ENCODE measurements at regions not wholly inside any gene's neighbourhood (a gene's known extent, or its start where the extent isn't known, plus 50 kb on each side); places are given as distances from the start of the nearest gene placed in this dataset.
"Not testable (repeated sequence)": the region's sequence is repeated elsewhere in the genome, so short reads cannot be mapped to it uniquely, and the experiment has no call there.

DNA sequence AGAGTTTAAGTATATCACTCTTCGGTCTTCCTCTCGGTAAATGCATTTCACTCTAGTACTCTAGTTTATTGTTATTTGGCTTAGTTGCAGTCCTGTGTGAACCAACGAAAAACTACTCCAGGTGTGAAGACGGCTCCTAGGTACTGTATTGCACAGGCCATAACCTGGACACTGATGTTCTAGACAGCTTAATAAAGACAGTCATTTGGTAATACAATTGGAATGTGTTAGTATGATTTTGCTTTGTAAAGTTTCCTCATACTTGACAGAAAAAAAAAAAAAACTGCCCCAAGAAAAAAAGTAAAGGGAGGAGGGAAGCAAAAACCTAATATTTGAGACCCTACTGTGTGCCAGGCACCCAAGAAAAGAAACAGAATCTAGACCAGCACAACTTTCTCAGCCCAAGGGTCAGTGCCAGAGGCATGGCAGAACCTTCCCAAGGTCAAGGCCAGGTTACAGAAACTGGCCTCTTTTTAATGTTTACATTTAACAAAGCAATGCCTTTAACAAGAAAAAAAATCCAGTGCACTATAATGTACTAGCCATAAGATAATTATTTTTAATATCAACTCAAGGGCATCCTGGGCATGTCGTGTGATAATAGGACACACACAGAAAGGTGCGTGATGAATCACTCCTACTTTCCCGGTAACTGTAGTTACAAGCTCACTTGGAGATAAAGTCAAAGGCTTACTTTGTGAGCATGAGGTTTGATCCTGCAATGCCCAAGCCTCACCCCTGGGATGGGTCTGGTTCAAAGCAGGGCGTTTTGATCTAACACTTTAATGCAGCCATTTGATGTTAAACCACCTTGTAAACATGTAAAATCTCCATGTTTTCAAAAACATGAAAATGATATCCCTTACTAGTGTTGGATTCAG, 110.6 kb downstream of the BMP4 start:
- H3K27me3 ChIP-seq (ENCODE audit: control insufficient read depth in 1 of 2, insufficient read depth in 2 of 2, low read length in 2 of 2): no peaks in the 10 kb centered on the region
- no peak overlapping the region for H3K27ac ChIP-seq (ENCODE audit: low read length)
- H3K9ac ChIP-seq (ENCODE audit: low read length in 2 of 2): no peak overlapping the region
- no peaks in the 10 kb centered on the region for H3K36me3 ChIP-seq (ENCODE audit: control insufficient read depth in 2 of 2, insufficient read depth in 2 of 2, low read length in 2 of 2)
- H3K9me3 ChIP-seq (ENCODE audit: control insufficient read depth in 2 of 2, low read length in 2 of 2): no peaks in the 10 kb centered on the region
- no peaks in the 10 kb centered on the region for H3K4me1 ChIP-seq (ENCODE audit: control insufficient read depth, insufficient read depth, low read length)
- no peak overlapping the region for H3K4me3 ChIP-seq (ENCODE audit: low read length in 2 of 2)

DNA sequence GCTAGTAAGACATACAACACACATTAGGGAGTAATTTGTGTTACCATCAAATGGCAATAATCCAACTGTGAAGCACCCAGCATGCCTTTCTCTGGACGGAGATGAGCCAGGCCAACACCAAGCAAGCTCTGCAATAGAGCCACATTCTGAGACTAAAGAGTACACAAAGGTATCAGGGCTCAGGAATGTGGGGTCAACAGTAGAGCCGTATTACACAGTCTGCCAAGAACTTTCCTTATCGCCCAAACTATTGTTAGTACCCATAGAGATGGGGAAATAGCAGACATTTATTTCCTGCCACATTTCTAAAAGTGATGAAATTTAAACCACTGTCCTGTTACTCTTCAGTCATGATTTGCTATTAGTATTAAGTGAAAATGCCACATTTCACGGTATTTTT, 113.7 kb downstream of the BMP4 start:
- Histone ChIP-seq H3K27me3 (ENCODE audit: control insufficient read depth in 1 of 2, insufficient read depth in 2 of 2, low read length in 2 of 2) (no peaks in the 10 kb centered on the region), H3K36me3 (ENCODE audit: control insufficient read depth in 2 of 2, insufficient read depth in 2 of 2, low read length in 2 of 2) (no peaks in the 10 kb centered on the region), H3K4me1 (ENCODE audit: control insufficient read depth, insufficient read depth, low read length) (no peaks in the 10 kb centered on the region), H3K9me3 (ENCODE audit: control insufficient read depth in 2 of 2, low read length in 2 of 2) (no peaks in the 10 kb centered on the region), H3K4me3 (ENCODE audit: low read length in 2 of 2) (no peak overlapping the region), H3K27ac (ENCODE audit: low read length) (no peak overlapping the region), H3K9ac (ENCODE audit: low read length in 2 of 2) (no peak overlapping the region)

DNA sequence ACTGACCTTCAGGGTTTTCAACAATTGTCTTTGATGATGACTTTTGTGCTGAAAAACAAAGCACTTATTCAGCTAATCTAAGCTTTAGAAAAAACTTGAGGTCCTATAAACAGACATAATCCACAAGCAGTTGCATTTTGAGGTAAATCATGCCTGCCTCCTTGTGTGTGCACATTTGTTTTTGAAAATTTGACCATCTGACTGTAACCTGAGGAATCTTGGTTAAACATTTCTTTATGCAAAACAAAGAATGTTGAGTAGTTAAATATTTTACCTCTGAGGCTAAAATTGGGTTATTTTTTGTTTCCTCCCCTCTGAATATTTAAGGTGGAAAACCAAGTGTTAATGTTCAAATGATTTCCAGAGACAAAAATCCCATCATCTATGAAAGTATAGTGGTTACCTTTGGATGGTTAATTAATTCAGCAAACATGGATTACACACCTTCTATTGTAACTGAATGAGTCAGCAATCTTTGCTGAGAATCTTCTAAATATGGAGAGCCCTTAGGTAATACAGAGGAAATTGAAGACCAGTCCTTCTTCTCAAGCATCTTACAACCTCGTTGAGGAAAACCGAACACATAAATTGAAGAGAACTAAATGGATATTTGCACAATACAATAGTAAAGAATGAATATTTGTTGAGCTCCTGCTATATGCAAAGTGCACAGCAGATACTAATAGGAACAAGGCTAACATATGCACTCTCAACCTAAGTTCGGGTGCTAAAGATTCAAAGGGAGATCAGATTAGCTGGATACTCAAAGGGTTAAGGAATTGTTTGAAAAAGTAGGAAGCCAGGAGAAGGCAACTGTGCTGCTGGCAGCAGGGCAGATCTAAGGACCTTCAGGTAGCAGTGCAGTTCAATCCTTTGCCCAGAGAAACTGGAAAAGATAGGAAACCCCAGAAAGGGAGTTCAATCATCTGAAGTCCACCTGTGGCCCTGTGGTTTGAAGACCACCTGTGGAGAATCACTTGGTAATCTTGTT, 115.2 kb downstream of the BMP4 start:
- Histone ChIP-seq H3K9ac (ENCODE audit: low read length in 2 of 2) (no peak overlapping the region), H3K4me1 (ENCODE audit: control insufficient read depth, insufficient read depth, low read length) (no peaks in the 10 kb centered on the region), H3K4me3 (ENCODE audit: low read length in 2 of 2) (no peak overlapping the region), H3K27ac (ENCODE audit: low read length) (no peak overlapping the region), H3K36me3 (ENCODE audit: control insufficient read depth in 2 of 2, insufficient read depth in 2 of 2, low read length in 2 of 2) (no peaks in the 10 kb centered on the region), H3K9me3 (ENCODE audit: control insufficient read depth in 2 of 2, low read length in 2 of 2) (no peaks in the 10 kb centered on the region), H3K27me3 (ENCODE audit: control insufficient read depth in 1 of 2, insufficient read depth in 2 of 2, low read length in 2 of 2) (no peaks in the 10 kb centered on the region)

DNA sequence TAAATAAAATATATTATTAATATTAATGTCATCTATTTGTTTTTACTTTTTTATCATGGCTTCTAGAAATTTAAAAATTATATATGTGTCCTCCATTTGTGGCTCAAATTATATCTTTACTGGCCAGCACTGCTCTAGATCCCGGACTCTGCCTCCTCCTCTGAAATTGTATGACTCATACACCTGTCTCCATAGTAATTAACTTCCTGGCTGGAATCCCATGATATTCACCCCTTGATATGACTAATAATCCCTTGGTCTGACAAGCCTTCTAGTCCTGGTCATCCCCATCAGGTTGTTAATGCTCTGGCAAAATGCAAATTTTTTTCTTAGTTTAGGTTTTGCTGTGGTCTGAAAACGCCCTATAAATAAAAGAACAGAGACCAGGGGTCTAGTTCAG, 116.2 kb downstream of the BMP4 start:
- no peaks in the 10 kb centered on the region for H3K9me3 ChIP-seq (ENCODE audit: control insufficient read depth in 2 of 2, low read length in 2 of 2)
- H3K27ac ChIP-seq (ENCODE audit: low read length): no peak overlapping the region
- H3K4me3 ChIP-seq (ENCODE audit: low read length in 2 of 2): no peak overlapping the region
- no peak overlapping the region for H3K9ac ChIP-seq (ENCODE audit: low read length in 2 of 2)
- H3K36me3 ChIP-seq (ENCODE audit: control insufficient read depth in 2 of 2, insufficient read depth in 2 of 2, low read length in 2 of 2): no peaks in the 10 kb centered on the region
- no peaks in the 10 kb centered on the region for H3K27me3 ChIP-seq (ENCODE audit: control insufficient read depth in 1 of 2, insufficient read depth in 2 of 2, low read length in 2 of 2)
- H3K4me1 ChIP-seq (ENCODE audit: control insufficient read depth, insufficient read depth, low read length): no peaks in the 10 kb centered on the region

- H3K9me3 ChIP-seq (ENCODE audit: control insufficient read depth in 2 of 2, low read length in 2 of 2): no peaks in the 10 kb centered on the region
- no peak overlapping the region for H3K27ac ChIP-seq (ENCODE audit: low read length)
- no peak overlapping the region for H3K9ac ChIP-seq (ENCODE audit: low read length in 2 of 2)
- H3K27me3 ChIP-seq (ENCODE audit: control insufficient read depth in 1 of 2, insufficient read depth in 2 of 2, low read length in 2 of 2): no peaks in the 10 kb centered on the region
- H3K4me1 ChIP-seq (ENCODE audit: control insufficient read depth, insufficient read depth, low read length): no peaks in the 10 kb centered on the region
- H3K36me3 ChIP-seq (ENCODE audit: control insufficient read depth in 2 of 2, insufficient read depth in 2 of 2, low read length in 2 of 2): no peaks in the 10 kb centered on the region
- H3K4me3 ChIP-seq (ENCODE audit: low read length in 2 of 2): no peak overlapping the region
Observed at GRCh38 chr14:53838374-53838773, 118.3 kb downstream of the BMP4 start.

DNA sequence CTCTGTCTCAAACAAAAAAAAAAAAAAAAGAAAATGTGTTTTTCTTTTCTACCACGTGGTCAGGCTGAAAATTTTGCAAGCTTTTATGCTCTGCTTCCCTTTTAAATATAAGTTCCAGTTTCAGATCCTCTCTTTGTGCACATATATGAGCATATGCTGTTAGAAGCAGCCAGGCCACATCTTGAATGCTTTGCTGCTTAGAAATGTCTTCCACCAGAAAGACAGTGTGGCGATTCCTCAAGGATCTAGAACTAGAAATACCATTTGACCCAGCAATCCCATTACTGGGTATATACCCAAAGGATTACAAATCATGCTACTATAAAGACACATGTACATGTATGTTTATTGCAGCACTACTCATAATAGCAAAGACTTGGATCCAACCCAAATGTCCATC, 119.0 kb downstream of the BMP4 start:
- not testable (repeated sequence) for H3K9ac ChIP-seq (ENCODE audit: low read length in 2 of 2); H3K27me3 ChIP-seq (ENCODE audit: control insufficient read depth in 1 of 2, insufficient read depth in 2 of 2, low read length in 2 of 2); H3K4me3 ChIP-seq (ENCODE audit: low read length in 2 of 2); H3K9me3 ChIP-seq (ENCODE audit: control insufficient read depth in 2 of 2, low read length in 2 of 2); H3K27ac ChIP-seq (ENCODE audit: low read length); H3K4me1 ChIP-seq (ENCODE audit: control insufficient read depth, insufficient read depth, low read length); H3K36me3 ChIP-seq (ENCODE audit: control insufficient read depth in 2 of 2, insufficient read depth in 2 of 2, low read length in 2 of 2)

DNA sequence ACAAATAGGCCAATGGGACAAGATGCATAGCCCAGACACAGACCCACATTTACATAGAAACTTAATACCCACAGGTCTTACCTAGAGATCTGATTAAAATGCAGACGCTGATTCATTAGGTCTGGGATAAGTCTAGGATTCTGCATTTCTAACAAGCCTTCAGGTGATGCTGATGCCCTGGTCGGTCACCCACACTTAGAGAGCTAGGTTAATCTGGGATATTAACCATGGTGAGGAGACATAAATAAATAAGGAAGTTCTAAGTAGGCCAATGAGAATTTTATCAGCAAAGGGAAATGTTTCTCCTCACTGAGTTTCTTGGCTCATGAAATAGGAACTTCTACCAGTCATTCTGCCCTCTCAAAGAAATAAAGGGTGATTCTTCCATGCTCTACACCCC, 120.1 kb downstream of the BMP4 start:
- Histone ChIP-seq H3K36me3 (ENCODE audit: control insufficient read depth in 2 of 2, insufficient read depth in 2 of 2, low read length in 2 of 2) (no peaks in the 10 kb centered on the region), H3K4me3 (ENCODE audit: low read length in 2 of 2) (no peak overlapping the region), H3K27me3 (ENCODE audit: control insufficient read depth in 1 of 2, insufficient read depth in 2 of 2, low read length in 2 of 2) (no peaks in the 10 kb centered on the region), H3K9ac (ENCODE audit: low read length in 2 of 2) (no peak overlapping the region), H3K27ac (ENCODE audit: low read length) (no peak overlapping the region), H3K9me3 (ENCODE audit: control insufficient read depth in 2 of 2, low read length in 2 of 2) (no peaks in the 10 kb centered on the region), H3K4me1 (ENCODE audit: control insufficient read depth, insufficient read depth, low read length) (no peaks in the 10 kb centered on the region)

DNA sequence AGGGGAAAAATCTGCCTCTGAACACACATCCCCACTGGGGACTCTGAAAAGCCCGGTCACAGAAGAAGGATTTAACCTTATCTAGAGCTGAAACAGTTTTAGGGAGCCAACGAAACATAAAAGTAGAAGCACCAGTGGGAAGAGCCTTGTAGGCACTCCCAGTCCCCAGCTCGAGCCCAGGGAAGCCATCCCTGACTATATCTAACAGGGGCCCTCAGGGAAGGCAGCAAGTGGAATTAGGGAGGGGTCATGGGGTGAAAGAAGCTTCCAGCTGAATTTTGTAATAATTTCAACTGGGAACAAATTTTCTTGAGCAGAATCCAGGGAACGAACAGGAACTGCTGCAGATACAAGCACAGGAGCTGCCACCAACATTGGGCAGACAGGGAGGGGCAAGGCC, 127.8 kb downstream of the BMP4 start:
- Histone ChIP-seq H3K9me3 (ENCODE audit: control insufficient read depth in 2 of 2, low read length in 2 of 2) (no peaks in the 10 kb centered on the region), H3K4me3 (ENCODE audit: low read length in 2 of 2) (no peak overlapping the region), H3K9ac (ENCODE audit: low read length in 2 of 2) (no peak overlapping the region), H3K36me3 (ENCODE audit: control insufficient read depth in 2 of 2, insufficient read depth in 2 of 2, low read length in 2 of 2) (no peaks in the 10 kb centered on the region), H3K27me3 (ENCODE audit: control insufficient read depth in 1 of 2, insufficient read depth in 2 of 2, low read length in 2 of 2) (no peaks in the 10 kb centered on the region), H3K27ac (ENCODE audit: low read length) (no peak overlapping the region), H3K4me1 (ENCODE audit: control insufficient read depth, insufficient read depth, low read length) (no peaks in the 10 kb centered on the region)

DNA sequence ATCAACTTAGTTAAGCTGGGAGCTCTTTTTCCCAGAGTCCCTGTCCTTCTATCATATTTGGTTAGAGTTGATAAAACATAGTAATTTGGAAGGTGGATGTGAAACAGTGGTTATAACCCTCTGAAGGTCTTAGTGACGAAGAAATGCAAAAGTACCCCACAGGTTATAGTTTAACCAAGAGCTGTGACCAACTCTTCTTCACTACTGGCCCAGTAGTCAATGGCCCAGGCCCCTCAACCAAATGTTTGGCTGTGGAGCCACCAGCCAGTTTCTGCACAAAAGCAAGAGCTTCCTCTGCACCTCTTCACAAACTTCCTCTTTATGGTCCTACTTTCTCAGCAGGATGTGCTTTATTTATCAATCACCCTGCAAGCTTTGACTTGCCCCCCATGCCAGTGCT, 132.6 kb downstream of the BMP4 start:
- no peaks in the 10 kb centered on the region for H3K27me3 ChIP-seq (ENCODE audit: control insufficient read depth in 1 of 2, insufficient read depth in 2 of 2, low read length in 2 of 2)

DNA sequence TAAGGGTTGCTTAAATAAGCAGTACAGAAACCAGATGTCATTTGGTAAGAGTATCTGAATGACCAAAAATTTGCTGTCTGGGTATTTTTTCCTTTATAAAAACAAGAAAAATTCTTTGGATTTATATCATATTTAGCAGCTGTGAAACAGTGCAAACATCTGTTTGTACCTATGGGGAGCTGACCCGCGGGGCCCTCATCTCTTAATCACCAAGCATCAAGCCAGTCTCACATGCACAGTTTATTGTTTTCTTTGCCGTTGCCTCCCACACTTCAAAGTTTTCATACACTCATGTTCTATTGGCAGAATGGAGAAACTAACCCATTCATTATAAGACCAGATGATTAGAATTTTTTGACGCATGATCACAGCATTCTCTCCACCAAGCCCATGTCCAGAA, 142.2 kb downstream of the BMP4 start:
- Histone ChIP-seq H3K27me3 (ENCODE audit: control insufficient read depth in 1 of 2, insufficient read depth in 2 of 2, low read length in 2 of 2) (no peaks in the 10 kb centered on the region), H3K27ac (ENCODE audit: low read length) (no peak overlapping the region), H3K9ac (ENCODE audit: low read length in 2 of 2) (no peak overlapping the region), H3K36me3 (ENCODE audit: control insufficient read depth in 2 of 2, insufficient read depth in 2 of 2, low read length in 2 of 2) (no peaks in the 10 kb centered on the region), H3K9me3 (ENCODE audit: control insufficient read depth in 2 of 2, low read length in 2 of 2) (peaks cover 0 to 2% of the 10 kb centered on the region in 2 donors), H3K4me1 (ENCODE audit: control insufficient read depth, insufficient read depth, low read length) (no peaks in the 10 kb centered on the region), H3K4me3 (ENCODE audit: low read length in 2 of 2) (no peak overlapping the region)

More for the DNA sequence above, 132.6 kb downstream of the BMP4 start:
- Histone ChIP-seq H3K9ac (ENCODE audit: low read length in 2 of 2) (no peak overlapping the region), H3K27ac (ENCODE audit: low read length) (no peak overlapping the region), H3K36me3 (ENCODE audit: control insufficient read depth in 2 of 2, insufficient read depth in 2 of 2, low read length in 2 of 2) (no peaks in the 10 kb centered on the region), H3K4me1 (ENCODE audit: control insufficient read depth, insufficient read depth, low read length) (no peaks in the 10 kb centered on the region), H3K9me3 (ENCODE audit: control insufficient read depth in 2 of 2, low read length in 2 of 2) (no peaks in the 10 kb centered on the region), H3K4me3 (ENCODE audit: low read length in 2 of 2) (no peak overlapping the region)
